ENCODE measurements at regions not wholly inside any gene's neighbourhood (a gene's known extent, or its start where the extent isn't known, plus 50 kb on each side); places are given as distances from the start of the nearest gene placed in this dataset.
"Not testable (repeated sequence)": the region's sequence is repeated elsewhere in the genome, so short reads cannot be mapped to it uniquely, and the experiment has no call there.

DNA sequence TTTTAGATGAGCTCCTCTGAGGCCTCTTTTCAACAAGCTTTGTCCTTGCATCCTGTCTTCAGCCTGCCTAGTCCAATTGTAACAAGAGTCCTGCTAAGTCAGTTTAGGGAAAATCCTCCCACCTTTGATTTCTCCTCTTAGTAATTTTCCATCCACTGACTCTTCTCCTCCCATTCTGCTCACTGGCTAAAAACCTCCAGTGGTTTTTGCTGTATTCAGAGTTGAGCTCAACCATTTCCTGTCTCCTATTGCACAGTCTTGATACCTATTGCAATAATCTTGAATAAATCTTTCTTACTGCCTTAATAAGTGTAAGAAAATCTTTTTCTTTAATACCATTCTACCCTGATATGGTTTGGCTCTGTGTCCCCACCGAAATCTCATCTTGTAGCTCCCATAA is 117.8 kb upstream of the ENPP6 start:
- DNase-seq = no peak

DNA sequence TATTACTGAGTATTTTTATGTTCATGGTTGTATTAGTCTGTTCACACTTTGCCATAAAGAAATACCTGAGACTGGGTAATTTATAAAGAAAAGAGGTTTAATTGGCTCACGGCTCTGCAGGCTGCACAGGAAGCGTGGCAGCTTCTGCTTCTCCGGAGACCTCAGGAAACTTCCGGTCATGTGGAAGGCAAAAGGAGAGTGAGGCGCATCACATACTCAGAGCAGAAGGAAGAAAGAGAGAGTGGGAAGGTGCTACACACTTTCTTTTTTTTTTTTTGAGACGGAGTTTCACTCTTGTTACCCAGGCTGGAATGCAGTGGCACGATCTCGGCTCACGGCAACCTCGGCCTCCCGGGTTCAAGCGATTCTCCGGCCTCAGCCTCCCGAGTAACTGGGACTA is 115.8 kb upstream of the ENPP6 start:
- not testable (repeated sequence) for DNase-seq

DNA sequence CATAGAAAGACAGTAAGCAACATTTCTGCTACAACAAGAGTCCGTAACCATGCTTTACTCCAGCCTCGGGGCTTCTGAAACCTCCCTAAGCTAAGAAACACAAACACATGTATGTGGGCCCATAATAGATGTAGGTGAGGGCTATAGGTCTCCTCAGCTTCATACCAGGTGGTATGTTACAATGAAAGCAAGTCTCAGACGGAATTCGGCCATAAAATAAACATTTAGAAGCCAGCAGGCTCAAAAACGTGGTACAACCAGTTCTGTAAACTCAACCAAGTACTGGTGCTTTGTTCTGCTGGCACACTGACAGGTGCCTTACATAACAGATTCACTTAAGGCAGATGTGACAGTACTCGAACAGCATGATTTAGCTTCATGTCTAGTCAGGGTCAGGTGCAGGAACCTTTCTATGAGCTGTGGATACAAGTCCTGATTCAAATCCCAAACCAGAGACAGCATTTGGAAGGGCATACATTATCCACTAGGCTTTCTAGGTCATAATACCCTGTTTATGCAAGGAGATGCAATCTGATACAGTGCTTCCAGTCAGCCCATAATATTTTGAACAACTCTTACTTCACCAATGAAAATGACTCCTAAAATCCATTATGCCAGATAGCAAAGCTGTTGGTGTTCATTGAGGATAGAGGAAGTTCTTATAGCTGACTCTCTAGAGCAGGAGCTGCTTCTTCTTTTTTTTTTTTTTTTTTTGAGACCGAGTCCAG is 113.8 kb upstream of the ENPP6 start:
- no peak for DNase-seq

DNA sequence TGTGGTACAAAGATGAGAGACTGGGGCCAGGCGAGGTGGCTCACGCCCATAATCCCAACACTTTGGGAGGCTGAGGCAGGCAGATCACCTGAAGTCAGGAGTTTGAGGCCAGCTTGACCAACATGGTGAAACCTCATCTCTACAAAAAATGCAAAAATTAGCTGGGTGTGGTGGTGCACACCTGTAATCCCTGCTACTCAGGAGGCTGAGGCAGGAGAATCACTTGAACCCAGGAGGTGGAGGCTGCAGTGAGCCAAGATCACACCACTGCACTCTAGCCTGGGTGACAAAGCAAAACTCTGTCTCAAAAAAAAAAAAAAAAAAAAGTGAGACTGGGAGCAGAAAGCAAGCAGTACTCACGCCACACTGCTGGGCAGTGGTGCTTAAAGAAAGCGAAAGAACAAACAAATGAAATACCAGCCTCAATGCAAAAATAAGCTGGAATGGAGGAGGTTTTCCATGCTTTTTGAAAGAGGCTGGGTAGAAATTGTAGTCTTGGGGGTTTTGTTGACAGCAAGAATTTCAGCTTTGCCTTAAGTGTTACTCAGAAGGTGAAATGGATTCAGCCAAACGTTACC is 112.9 kb upstream of the ENPP6 start:
- DNase-seq = not testable (repeated sequence)

DNA sequence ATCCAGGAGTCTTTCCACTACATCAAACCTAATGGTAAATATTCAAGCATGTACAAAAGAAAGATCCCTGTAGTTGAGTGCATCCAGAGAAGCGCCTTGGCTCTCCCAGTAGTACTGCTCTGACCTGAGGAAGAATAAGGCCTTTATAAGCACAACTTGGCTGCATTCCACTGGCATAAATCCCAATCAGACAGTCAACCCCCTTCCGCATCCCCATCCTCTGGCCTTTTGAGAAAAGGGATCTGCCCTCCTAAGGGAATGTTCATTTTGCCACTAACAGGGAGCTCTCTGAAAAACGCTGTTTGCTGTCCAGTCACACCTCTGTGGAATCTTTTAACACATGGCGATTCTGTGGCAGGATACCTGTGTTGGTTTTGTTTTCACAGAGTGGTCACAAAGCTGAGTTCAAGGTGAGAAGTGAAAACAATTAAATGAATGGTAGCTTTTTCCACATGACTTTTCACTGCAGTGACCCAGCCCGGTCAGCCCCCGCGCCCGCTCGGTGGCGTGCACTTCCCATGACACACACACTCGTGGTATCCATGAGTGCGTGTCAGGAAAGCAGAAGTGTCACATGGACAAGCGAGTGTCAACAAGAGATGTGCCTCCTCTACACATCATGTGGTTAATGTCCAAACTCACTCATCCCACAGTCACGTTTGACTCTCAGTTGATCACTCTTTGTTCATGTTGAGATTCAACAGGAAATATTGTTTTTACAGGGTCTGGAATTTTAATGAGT is 112.2 kb upstream of the ENPP6 start:
- no peak for DNase-seq

DNA sequence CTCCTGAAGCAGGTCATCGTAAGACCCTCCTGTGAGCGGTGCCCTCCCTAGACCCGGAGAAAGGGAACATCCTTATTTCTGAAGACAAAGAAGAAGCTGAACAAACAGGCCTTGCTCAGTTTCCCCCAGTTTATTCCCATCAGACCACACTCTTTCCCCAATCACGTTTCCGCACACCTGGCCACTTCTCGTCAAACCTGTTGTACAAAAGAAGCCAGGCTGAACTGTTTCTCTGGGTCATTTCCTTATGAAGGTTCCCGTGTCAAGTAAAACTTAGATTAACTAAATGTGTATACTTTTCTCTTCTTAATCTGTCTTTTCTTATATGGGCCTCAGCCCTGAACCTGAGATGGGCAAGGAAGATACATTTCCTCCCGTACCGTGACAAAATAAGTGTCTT is 111.6 kb upstream of the ENPP6 start:
- DNase-seq = no peak

DNA sequence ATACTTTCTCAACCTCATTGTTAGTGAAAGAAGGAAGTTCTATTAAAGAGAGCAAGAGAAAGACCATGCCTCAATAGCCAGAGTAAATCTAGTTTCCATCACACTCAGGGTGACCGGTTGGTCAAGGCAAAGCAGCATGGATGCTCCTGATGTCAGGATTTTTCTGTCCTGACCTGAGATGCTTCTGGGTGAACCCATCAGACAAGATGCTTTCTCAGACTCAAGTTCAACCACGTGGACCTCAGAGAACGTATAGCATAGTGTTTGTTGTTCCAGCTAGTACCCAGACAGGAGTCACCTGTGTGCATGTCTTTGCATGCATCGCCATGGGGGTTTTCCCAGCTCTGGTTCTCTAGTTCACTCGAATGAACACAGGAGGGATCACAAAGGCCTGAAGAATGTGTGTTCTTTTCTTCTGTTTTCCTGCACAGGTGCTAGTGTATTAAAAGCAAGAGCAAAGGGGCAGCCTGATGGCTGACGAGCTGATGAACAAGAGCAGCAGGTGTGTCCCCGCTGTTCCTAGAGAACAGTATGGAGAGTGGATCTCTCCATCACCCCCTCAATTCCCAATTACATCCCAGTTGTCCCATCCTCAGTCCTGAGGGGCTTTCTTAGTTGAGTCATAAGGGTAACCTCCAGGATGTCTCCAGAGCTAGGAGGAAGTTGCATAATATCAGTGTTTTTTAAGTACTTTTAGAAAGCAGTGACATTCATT is 110.5 kb upstream of the ENPP6 start:
- no peak for DNase-seq

DNA sequence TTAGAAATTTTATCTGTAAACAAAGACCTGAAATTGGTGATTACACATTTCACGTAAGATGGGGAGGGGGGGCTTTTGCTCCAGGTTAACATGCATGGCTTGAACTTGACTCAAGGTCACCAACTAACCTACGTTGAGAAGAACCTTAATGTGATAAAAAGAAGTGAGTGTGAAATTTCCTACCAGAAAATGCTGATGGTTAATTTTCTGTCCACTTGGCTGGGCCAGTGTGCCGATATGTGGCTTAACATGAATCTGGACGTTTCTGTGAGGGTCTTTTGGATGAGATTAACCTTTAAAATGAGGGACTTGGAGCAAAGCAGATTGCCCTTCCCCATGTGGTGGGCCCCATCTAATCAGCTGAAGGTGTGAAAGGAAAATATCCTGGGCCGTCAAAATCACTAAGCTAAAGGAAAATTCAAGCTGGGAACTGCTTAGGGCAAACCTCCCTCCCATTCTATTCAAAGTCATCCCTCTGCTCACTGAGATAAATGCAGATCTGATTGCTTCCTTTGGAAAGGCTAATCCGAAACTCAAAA is 107.3 kb upstream of the ENPP6 start:
- no peak for DNase-seq

DNA sequence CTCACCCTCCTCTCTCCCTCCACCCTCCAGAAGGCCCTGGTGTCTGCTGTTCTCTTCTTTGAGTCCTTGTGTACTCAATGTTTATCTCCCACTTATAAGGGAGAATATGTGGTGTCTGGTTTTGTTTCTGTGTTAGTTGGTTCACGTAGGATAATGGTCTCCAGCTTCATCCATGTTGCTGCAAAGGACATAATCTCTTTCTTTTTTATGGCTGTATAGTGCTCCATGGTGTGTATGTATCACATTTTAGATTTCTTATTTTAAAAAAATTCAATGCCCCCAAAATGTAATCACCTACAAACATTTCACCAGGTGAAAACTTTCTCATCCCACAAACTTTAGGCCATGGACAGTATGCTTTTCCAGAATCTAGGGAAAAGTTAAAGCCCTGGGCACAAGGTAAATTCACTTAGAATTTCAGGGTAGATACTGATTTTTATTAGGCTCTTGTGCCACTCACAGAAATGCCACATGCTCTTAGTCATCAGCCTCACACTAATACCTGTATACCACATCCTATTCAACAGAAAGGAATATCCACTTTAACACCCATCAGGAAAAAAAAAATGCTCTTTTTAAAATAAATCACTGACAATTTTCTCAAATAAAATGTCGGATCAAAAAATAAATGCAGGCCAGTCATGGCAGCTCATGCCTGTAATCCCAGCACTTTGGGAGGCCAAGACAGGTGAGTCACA is 104.8 kb upstream of the ENPP6 start:
- no peak for DNase-seq

DNA sequence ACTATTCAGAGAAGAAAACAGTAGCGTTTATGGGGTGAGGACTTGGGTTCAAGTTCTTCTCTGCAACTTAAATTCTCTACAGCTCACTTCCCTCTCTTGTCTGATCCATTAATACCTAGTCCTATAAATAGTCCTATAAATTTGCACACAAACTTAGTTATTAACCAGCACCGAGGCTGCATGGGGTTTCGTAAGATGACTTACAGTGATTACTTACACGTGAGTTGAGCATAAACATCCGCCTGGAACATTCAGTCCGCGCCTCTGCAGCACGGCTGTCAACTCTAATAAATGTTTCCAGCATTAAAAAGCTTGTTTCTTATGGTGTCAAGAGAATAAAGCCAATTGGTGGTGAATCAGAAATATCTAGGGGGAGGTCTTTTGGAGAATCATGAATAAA is 103.0 kb upstream of the ENPP6 start:
- no peak for DNase-seq

DNA sequence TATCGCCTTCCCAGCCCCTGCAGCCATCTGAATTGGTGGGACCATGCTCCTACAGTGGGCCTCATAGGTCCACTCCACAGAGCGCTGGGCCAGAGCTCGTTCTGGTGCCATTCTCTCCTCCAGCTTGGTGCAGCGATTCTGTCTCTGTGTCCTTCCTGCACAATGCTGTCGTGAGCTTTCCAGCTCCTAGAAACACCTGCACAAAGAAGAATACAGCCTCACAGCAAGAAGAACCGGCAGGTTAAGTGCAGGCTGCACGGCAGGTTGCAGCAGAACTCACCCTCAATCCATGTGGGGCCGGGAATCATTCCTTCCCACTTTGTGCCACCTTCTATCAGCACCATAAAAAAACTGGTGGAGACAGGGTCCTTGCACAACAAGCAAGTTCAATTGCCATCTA is 101.2 kb upstream of the ENPP6 start:
- no peak for DNase-seq

DNA sequence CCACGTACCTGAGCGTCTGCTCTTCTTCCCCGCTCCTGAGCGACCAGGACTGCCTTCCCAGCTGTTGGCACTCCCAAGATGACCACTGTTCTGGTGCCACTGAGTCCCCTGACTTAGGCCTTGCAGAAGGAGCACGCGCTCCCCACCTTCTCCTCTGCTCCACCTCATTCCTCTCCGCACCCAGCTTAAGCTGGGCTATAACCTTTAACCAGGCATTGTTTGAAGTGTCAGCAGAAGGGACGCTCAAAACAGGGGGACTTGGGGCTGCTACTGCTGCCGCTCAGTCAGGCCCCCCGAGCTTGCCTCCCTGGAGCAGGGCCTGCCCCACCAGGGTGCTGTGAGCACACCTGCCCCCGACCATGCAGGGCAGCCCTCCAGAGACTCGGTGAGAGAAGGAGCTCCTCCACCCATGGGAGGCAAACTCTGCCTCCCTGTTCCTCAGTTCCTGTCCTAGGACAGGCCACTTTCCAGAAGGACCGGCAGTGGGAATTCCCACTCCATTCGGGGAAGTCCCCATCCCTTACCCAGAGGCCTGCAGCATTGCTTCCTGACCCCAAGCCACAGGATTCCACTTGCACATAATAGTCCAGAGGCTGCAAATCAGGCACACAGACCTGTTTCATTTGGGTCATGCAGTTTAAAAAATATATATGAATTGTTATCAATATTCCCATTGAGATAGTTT is 99.7 kb upstream of the ENPP6 start:
- no peak for DNase-seq

DNA sequence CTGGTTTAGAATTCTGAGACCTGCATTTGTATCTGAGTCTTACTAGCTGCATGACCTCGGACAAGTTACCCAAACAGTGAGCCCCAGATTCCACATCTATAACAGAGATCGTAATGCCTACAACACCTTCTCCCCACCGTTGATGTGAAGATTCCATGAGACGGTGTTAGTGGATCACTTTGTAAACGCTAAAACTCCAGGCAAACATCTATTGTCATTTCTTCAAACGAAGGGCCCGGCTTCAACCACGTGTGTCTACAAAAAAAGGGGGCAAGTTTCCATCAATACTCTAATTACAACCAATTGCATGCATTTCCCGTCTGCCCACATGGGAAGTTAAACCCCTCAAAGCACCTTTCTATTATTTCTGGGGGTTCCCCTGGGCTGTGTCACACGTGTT is 99.1 kb upstream of the ENPP6 start:
- no peak for DNase-seq

DNA sequence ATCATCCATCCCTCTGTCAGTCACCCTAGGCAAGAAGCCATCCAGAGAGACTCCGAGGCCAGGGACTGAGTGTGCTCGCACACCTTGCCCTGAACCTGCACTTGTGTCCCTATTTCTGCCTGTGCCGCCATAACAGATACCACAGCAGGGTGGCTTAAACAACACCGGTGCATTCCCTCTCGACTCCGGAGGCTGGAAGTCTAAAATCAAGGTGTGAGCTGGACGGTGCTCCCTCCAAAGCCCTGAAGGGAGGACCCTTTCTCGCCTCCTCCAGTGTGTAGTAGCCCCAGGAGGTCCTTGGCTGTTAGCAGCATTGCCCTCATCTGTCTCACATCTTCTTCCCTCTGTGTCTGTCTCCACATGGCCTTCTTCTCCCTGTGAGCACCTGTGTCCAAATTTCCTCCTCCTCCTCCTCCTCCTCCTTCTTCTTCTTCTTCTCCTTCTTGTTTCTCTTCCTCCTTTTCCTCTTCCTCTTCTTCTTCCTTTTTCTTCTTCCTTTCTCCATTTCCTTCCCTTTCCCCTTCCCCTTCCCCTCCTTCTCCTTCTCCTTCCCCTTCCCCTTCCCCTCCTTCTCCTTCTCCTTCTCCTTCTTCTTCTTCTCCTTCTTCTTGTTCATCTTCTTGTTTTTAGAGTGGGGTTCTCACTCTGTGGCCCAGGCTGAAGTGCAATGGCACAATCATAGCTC is 98.1 kb upstream of the ENPP6 start:
- no peak for DNase-seq

DNA sequence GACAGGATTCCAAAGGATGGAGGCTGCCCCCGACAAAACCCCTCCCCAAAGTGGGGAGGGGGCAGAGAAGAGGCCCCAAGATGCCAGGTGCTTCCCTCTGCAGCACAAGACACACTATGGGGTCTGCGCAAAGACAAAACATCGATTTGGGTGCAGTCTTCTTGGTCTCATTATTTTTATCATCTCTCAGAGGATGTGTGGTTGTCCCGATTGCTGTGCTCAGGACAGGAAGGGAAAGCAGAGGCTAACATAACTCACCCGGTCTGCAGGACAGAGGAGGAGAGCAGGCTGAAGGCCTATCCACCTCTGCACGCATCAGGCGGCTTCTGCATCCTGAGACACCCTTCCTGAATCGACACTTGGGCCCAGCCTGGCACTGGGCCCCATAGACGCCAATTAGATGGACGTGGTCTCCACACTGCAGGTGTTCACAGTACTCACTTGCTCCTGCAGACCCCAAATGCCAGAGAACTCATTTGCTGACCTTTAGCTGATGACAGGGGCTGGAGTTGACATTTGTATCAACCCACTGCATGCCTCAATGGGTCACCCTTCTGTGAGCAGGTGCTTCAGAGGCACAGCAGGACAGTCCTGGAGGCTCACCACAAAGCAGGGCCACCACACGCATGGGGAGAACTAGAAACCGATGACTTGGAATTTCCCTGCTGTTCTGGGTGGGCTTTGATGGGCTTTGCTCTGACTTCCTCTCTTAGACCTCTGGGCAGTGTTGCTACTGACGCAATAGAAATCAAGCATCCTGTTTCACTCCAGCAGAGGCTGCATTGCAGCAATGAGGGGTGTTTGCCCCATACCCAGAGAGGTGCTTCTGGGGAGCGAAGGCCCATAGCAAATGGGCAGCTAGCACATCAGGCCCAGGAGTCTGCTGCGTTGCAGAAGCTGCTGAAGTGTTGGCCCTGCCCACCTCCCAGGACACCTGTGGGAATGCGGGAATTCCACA is 96.3 kb upstream of the ENPP6 start:
- DNase-seq = no peak

DNA sequence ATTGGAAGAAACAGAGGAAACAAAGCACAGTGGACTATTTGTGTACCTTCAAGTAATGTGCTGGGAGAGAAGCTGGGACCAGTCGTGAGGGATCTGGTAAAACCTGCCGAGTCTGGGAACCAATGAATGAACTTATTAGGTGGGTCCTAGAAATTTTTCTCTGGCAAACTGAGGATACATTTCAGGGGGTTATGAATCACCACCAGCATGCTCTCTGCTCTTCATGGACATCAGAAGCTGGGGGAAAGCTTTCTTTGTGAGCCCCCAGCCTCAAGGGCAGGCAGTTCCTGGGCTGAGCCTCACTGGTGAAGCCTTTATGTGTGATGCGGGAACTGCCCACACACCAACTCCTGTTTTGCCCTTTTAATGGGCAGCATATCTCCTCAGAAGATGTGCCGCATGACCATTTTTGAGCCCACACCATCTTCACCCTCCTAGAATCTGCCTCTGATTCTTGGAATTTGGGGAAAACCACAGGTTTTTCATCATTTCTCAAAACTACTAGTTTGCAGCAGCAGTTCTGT is 95.4 kb upstream of the ENPP6 start:
- DNase-seq = no peak

DNA sequence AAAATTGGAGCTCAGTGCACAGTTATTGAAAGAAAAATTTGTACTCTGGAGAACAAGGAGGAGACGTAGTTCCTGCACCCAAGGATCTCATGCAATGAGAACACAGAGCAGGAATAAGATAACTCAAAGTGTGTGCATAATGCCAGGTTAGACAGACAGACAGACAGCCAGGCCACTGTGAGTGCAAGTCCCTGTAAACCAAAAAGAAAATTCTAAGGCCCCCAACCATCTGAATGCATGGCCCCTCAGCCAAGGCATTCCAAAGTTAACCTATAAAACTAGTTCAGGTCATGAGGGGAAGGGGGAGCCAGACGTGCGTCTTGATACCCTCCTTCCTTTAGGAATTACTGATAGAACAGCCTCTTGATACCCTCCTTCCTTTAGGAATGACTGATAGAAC is 94.5 kb upstream of the ENPP6 start:
- DNase-seq = no peak

DNA sequence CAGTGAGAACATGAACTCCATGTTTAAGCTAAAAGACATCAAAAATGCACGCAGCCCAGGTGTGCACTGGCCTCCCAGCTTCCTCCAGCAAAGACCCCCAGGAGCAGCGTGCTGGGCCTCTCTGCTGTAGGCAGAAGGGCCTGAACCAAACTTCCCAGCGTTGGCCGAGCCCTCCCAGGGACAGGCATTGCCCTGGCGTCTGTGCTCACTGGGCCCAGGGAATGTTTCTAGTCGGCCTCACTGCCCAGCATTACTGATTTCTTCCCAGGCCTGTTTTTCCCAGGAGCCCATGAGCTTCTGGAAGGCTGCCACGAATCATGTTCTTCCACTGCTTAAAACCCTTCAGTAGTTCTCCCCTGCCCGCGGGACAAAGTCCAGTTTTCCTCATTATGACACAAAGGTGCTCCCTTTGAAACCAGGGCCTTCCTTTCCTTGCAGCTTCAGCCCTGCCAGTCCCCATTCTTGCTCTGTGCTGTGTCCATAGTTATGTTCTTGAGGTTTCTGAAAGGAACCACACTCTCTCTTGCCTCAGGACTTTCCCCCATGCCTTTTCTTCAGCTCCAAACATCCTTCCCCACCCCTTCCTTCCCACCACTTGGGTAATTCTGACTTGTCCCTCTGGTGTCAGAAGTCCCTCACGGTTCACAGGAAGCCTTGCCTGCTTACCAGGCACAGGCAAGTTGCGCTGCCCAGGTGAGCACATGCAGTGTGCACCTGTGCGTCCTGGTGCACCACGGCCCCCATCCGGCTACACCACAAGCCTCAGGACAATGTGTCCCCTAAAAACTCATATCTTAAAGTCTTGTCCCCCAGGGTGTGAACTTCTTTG is 93.4 kb upstream of the ENPP6 start:
- no peak for DNase-seq

DNA sequence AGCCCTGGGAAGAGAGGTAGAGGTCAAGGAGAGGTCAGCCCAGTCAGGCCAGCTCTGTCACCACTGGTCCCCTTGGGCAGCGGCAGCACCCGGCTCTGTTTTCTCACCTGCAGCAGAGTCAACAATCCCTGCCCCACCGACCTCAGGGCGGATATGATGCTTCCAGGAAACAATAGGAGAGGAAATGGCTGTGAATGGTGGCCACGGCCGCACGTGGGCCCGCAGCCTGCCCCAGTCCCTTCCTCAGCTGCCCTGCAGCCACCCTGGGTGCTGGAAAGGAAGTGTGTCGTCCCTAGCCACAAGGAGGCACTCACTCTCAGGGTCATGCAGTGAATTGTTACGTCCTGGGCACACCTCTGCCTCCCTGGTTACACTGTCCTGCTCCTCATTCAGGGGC is 92.5 kb upstream of the ENPP6 start:
- peak in 2 of 6 experiments; percentile 13 to 14 for DNase-seq
